HG03520 (cell line): ENCODE measurements at regions not wholly inside any gene's neighbourhood (a gene's known extent, or its start where the extent isn't known, plus 50 kb on each side); places are given as distances from the start of the nearest gene placed in this dataset.

ENCODE experiments used
- ATAC-seq: cut with Tn5 transposase; IDR thresholded peaks from one replicate; pipeline ENCODE4 v1.9.1; 2021; ENCODE audit warnings: mild to moderate bottlenecking, moderate library complexity; ENCODE audit not compliant: unreplicated experiment

- ATAC-seq, result no peak
Observed at GRCh38 chr7:41024126-41024525, 678.8 kb downstream of the INHBA start.

GRCh38 chr7:41020056-41020455 is 682.8 kb downstream of the INHBA start:
- no peak for ATAC-seq

GRCh38 chr7:41013117-41013516 is 689.8 kb downstream of the INHBA start:
- ATAC-seq, result no peak

GRCh38 chr7:41012041-41012440 is 690.8 kb downstream of the INHBA start:
- ATAC-seq, result no peak

GRCh38 chr7:41010967-41011366 is 691.9 kb downstream of the INHBA start:
- ATAC-seq, result no peak

- no peak for ATAC-seq
Observed at GRCh38 chr7:41010418-41010817, 692.5 kb downstream of the INHBA start.

GRCh38 chr7:41007811-41008210 is 695.1 kb downstream of the INHBA start:
- ATAC-seq, result no peak

- ATAC-seq, result no peak
Observed at GRCh38 chr7:41007351-41007751, 695.5 kb downstream of the INHBA start.

GRCh38 chr7:41006306-41006995 is 696.4 kb downstream of the INHBA start:
- ATAC-seq, result no peak

- ATAC-seq, result no peak
Observed at GRCh38 chr7:41005374-41005901, 697.5 kb downstream of the INHBA start.

- ATAC-seq, result no peak
Observed at GRCh38 chr7:41003977-41004376, 698.9 kb downstream of the INHBA start.

GRCh38 chr7:41003611-41003940 is 699.3 kb downstream of the INHBA start:
- ATAC-seq, result no peak

- no peak for ATAC-seq
Observed at GRCh38 chr7:41002741-41003610, 699.9 kb downstream of the INHBA start.

- ATAC-seq, result no peak
Observed at GRCh38 chr7:41000042-41000441, 702.8 kb downstream of the INHBA start.

- no peak for ATAC-seq
Observed at GRCh38 chr7:40996233-40996677, 706.6 kb downstream of the INHBA start.

GRCh38 chr7:40990841-40991240 is 712.0 kb downstream of the INHBA start:
- ATAC-seq, result no peak

GRCh38 chr7:40987571-40987970 is 715.3 kb downstream of the INHBA start:
- ATAC-seq, result no peak

GRCh38 chr7:40986351-40986873 is 716.5 kb downstream of the INHBA start:
- no peak for ATAC-seq

- no peak for ATAC-seq
Observed at GRCh38 chr7:40983111-40983510, 719.8 kb downstream of the INHBA start.

- no peak for ATAC-seq
Observed at GRCh38 chr7:40979296-40979695, 723.6 kb downstream of the INHBA start.

- no peak for ATAC-seq
Observed at GRCh38 chr7:40978047-40978446, 724.8 kb downstream of the INHBA start.

GRCh38 chr7:40977533-40977932 is 725.4 kb downstream of the INHBA start:
- no peak for ATAC-seq
